GM18867 (cell line): ENCODE measurements at regions not wholly inside any gene's neighbourhood (a gene's known extent, or its start where the extent isn't known, plus 50 kb on each side); places are given as distances from the start of the nearest gene placed in this dataset.

Experiments used
- ATAC-seq: cut with Tn5 transposase; IDR thresholded peaks from one replicate; pipeline ENCODE4 v1.9.1; 2021; ENCODE audit warnings: mild to moderate bottlenecking, moderate library complexity; ENCODE audit not compliant: unreplicated experiment

- ATAC-seq = no peak
Observed at GRCh38 chr1:162970021-162970420, 99.1 kb upstream of the RGS4 start.

- ATAC-seq = no peak
Observed at GRCh38 chr1:162966613-162967012, 102.5 kb upstream of the RGS4 start.

- ATAC-seq = no peak
Observed at GRCh38 chr1:162964901-162965300, 103.9 kb upstream of the CCDC190 start.

- no peak for ATAC-seq
Observed at GRCh38 chr1:162956922-162957321, 95.9 kb upstream of the CCDC190 start.

GRCh38 chr1:162954824-162955223 is 93.8 kb upstream of the CCDC190 start:
- ATAC-seq = no peak

GRCh38 chr1:162952956-162953355 is 92.0 kb upstream of the CCDC190 start:
- no peak for ATAC-seq

GRCh38 chr1:162951553-162952315 is 90.8 kb upstream of the CCDC190 start:
- peak; percentile 97 for ATAC-seq

GRCh38 chr1:162950187-162950586 is 89.2 kb upstream of the CCDC190 start:
- ATAC-seq = no peak

- ATAC-seq = no peak
Observed at GRCh38 chr1:162946701-162947100, 85.7 kb upstream of the CCDC190 start.

GRCh38 chr1:162944974-162945674 is 84.1 kb upstream of the CCDC190 start:
- no peak for ATAC-seq

- no peak for ATAC-seq
Observed at GRCh38 chr1:162943622-162944021, 82.6 kb upstream of the CCDC190 start.

GRCh38 chr1:162942916-162943559 is 82.1 kb upstream of the CCDC190 start:
- no peak for ATAC-seq

- no peak for ATAC-seq
Observed at GRCh38 chr1:162941024-162941423, 80.0 kb upstream of the CCDC190 start.

GRCh38 chr1:162939035-162939434 is 78.1 kb upstream of the CCDC190 start:
- ATAC-seq = no peak

- no peak for ATAC-seq
Observed at GRCh38 chr1:162937716-162938395, 76.9 kb upstream of the CCDC190 start.

- ATAC-seq = no peak
Observed at GRCh38 chr1:162930976-162931560, 70.1 kb upstream of the CCDC190 start.

- no peak for ATAC-seq
Observed at GRCh38 chr1:162930532-162930931, 69.6 kb upstream of the CCDC190 start.

GRCh38 chr1:162929177-162929576 is 68.2 kb upstream of the CCDC190 start:
- no peak for ATAC-seq

- no peak for ATAC-seq
Observed at GRCh38 chr1:162928141-162928540, 67.2 kb upstream of the CCDC190 start.

GRCh38 chr1:162927421-162927820 is 66.4 kb upstream of the CCDC190 start:
- no peak for ATAC-seq

- no peak for ATAC-seq
Observed at GRCh38 chr1:162926906-162927305, 65.9 kb upstream of the CCDC190 start.
